PC-3 (cell line): ENCODE measurements at regions not wholly inside any gene's neighbourhood (a gene's known extent, or its start where the extent isn't known, plus 50 kb on each side); places are given as distances from the start of the nearest gene placed in this dataset.

Experiments used
- ATAC-seq: fragments of 200-7000 bp; cut with Tn5 transposase; 2 replicates; pipeline ENCODE4 v1.9.1; 2020; ENCODE audit warnings: mild to moderate bottlenecking, moderate library complexity
- BruUV-seq: library from RNA; stranded (reverse); fragments of 400-500 nt; replicated peaks from 2 replicates; lab custom pipeline; 2021; lab: Mats Ljungman, UMichigan
- CTCF ChIA-PET: fragments of 300-600 bp; sonication (Branson Sonifier 250); formaldehyde crosslinking; loops from one replicate; lab custom pipeline; 2022; ENCODE audit warnings: antibody characterized with exemption; lab: Charles Lee
- POLR2A ChIA-PET: fragments of 300-600 bp; sonication (Branson Sonifier 250); formaldehyde crosslinking; loops from one replicate; lab custom pipeline; 2022; ENCODE audit warnings: antibody characterized with exemption; ENCODE audit not compliant: unreplicated experiment; lab: Charles Lee
- DNase-seq: peaks from one replicate; pipeline ENCODE4 v3.0.0-alpha.2; 2015
- H2AFZ ChIP-seq: fragments of 300-600 bp; sonication (generic); 2 replicates; pipeline ENCODE4 v1.6.0; 2016; ENCODE audit warnings: antibody characterized with exemption, low read length
- H3F3A ChIP-seq: fragments of 300-600 bp; sonication (generic); one replicate; pipeline ENCODE4 v1.6.0; 2017; ENCODE audit warnings: antibody characterized with exemption, low read length, control low read depth, mild to moderate bottlenecking; ENCODE audit not compliant: unreplicated experiment
- H3K27ac ChIP-seq: fragments of 300-600 bp; sonication (generic); 2 replicates; pipeline ENCODE4 v1.5.1; 2016; ENCODE audit warnings: mild to moderate bottlenecking, low read length
- H3K27me3 ChIP-seq: fragments of 300-600 bp; sonication (generic); 2 replicates; pipeline ENCODE4 v1.6.1; 2016; ENCODE audit warnings: low read length, mixed read lengths
- H3K36me3 ChIP-seq: fragments of 300-600 bp; sonication (generic); 2 replicates; pipeline ENCODE4 v1.6.1; 2016; ENCODE audit warnings: low read depth, mixed run types, low read length, mixed read lengths
- H3K4me1 ChIP-seq: fragments of 300-600 bp; sonication (generic); 2 replicates; pipeline ENCODE4 v1.5.1; 2016; ENCODE audit warnings: low read length; ENCODE audit not compliant: insufficient read depth
- H3K4me2 ChIP-seq: fragments of 300-600 bp; sonication (generic); 2 replicates; pipeline ENCODE4 v1.6.0; 2016; ENCODE audit warnings: low read length
- H3K4me3 ChIP-seq: fragments of 300-600 bp; sonication (generic); 2 replicates; pipeline ENCODE4 v1.5.1; 2016; ENCODE audit warnings: mild to moderate bottlenecking, low read length, mixed read lengths
- H3K79me2 ChIP-seq: fragments of 300-600 bp; sonication (generic); 2 replicates; pipeline ENCODE4 v1.6.1; 2017; ENCODE audit warnings: low read length, mixed read lengths
- H3K9ac ChIP-seq: fragments of 300-600 bp; sonication (generic); 2 replicates; pipeline ENCODE4 v1.6.0; 2016; ENCODE audit warnings: mild to moderate bottlenecking, low read length
- H3K9me2 ChIP-seq: fragments of 300-600 bp; sonication (generic); replicated peaks from 2 replicates; pipeline ENCODE4 v1.6.1; 2016; ENCODE audit warnings: mixed run types, low read length, mixed read lengths
- H3K9me3 ChIP-seq: fragments of 300-600 bp; sonication (generic); 2 replicates; pipeline ENCODE4 v1.6.1; 2016; ENCODE audit warnings: low read length, mixed read lengths
- H4K20me1 ChIP-seq: fragments of 300-600 bp; sonication (generic); 2 replicates; pipeline ENCODE4 v1.6.1; 2016; ENCODE audit warnings: low read length, mixed read lengths
- CTCF ChIP-seq: fragments of 300-600 bp; sonication (generic); conservative IDR thresholded peaks from 2 replicates; pipeline ENCODE4 v1.5.1; 2017; ENCODE audit warnings: antibody characterized with exemption, low read depth, mild to moderate bottlenecking, low read length
- EZH2 ChIP-seq: fragments of 300-600 bp; sonication (generic); IDR thresholded peaks from one replicate; pipeline ENCODE4 v1.6.1; 2017; ENCODE audit warnings: antibody characterized with exemption, mild to moderate bottlenecking, low read length; ENCODE audit not compliant: unreplicated experiment
- EZH2phosphoT487 ChIP-seq: fragments of 300-600 bp; sonication (generic); IDR thresholded peaks from 2 replicates; pipeline ENCODE4 v1.6.1; 2018; ENCODE audit warnings: mild to moderate bottlenecking, antibody characterized with exemption, low read length, borderline replicate concordance
- intact Hi-C: fragments of 100-400 bp; cut with micrococcal nuclease; formaldehyde crosslinking; loops from 2 replicates; pipeline ENCODE4 v1.9.0; 2023

- intact Hi-C loops = no loop called here
- no peaks in the 10 kb centered on the region for H3K9me2 ChIP-seq
- no TSS peak for BruUV-seq
- TF ChIP-seq CTCF (no peak), EZH2phosphoT487 (no peak), EZH2 (no peak)
- no peak overlapping the region for H3K9ac ChIP-seq
- POLR2A ChIA-PET = no interaction called here
- H3K4me1 ChIP-seq = no peaks in the 10 kb centered on the region
- no peak overlapping the region for H3K27ac ChIP-seq
- H2AFZ ChIP-seq = no peak overlapping the region
- CTCF ChIA-PET = no interaction called here
- H3K4me2 ChIP-seq = no peak overlapping the region
- H3K79me2 ChIP-seq = no peaks in the 10 kb centered on the region
- DNase-seq = no peak
- H3K36me3 ChIP-seq = no peaks in the 10 kb centered on the region
- ATAC-seq = no peak
- no peaks in the 10 kb centered on the region for H3K9me3 ChIP-seq
- no peaks in the 10 kb centered on the region for H4K20me1 ChIP-seq
- no peaks in the 10 kb centered on the region for H3K27me3 ChIP-seq
- H3F3A ChIP-seq = no peaks in the 10 kb centered on the region
- no peak overlapping the region for H3K4me3 ChIP-seq
These were observed 288.6 kb upstream of the CBLB start for GRCh38 chr3:106157411-106157810.

GRCh38 chr3:106160396-106160795, 291.6 kb upstream of the CBLB start:
- no peaks in the 10 kb centered on the region for H3K79me2 ChIP-seq
- no TSS peak for BruUV-seq
- H4K20me1 ChIP-seq = no peaks in the 10 kb centered on the region
- TF ChIP-seq EZH2phosphoT487 = no peak
- TF ChIP-seq CTCF = no peak
- no peak for TF ChIP-seq EZH2
- no peaks in the 10 kb centered on the region for H3F3A ChIP-seq
- ATAC-seq (no peak), DNase-seq (no peak)
- intact Hi-C loops = no loop called here
- no peaks in the 10 kb centered on the region for H3K36me3 ChIP-seq
- no peaks in the 10 kb centered on the region for H3K4me1 ChIP-seq
- H3K27me3 ChIP-seq = no peaks in the 10 kb centered on the region
- no peak overlapping the region for H3K27ac ChIP-seq
- no peak overlapping the region for H3K9ac ChIP-seq
- POLR2A ChIA-PET = no interaction called here
- H2AFZ ChIP-seq = no peak overlapping the region
- H3K9me2 ChIP-seq = no peaks in the 10 kb centered on the region
- CTCF ChIA-PET = no interaction called here
- H3K4me3 ChIP-seq = no peak overlapping the region
- H3K4me2 ChIP-seq = no peak overlapping the region
- H3K9me3 ChIP-seq = no peaks in the 10 kb centered on the region

GRCh38 chr3:106161246-106161645, 292.4 kb upstream of the CBLB start:
- H3K4me3 ChIP-seq = no peak overlapping the region
- no peaks in the 10 kb centered on the region for H3K9me3 ChIP-seq
- TF ChIP-seq EZH2phosphoT487 = no peak
- no peak for DNase-seq
- H3K27me3 ChIP-seq = no peaks in the 10 kb centered on the region
- no peaks in the 10 kb centered on the region for H3K36me3 ChIP-seq
- no peak overlapping the region for H3K4me2 ChIP-seq
- no peak overlapping the region for H3K27ac ChIP-seq
- no TSS peak for BruUV-seq
- no peak for ATAC-seq
- no peaks in the 10 kb centered on the region for H3K9me2 ChIP-seq
- no peaks in the 10 kb centered on the region for H3K4me1 ChIP-seq
- POLR2A ChIA-PET = no interaction called here
- no peaks in the 10 kb centered on the region for H3K79me2 ChIP-seq
- CTCF ChIA-PET = no interaction called here
- no peak overlapping the region for H2AFZ ChIP-seq
- no peaks in the 10 kb centered on the region for H3F3A ChIP-seq
- intact Hi-C loops = no loop called here
- H4K20me1 ChIP-seq = no peaks in the 10 kb centered on the region
- H3K9ac ChIP-seq = no peak overlapping the region
